ENCODE measurements at regions not wholly inside any gene's neighbourhood (a gene's known extent, or its start where the extent isn't known, plus 50 kb on each side); places are given as distances from the start of the nearest gene placed in this dataset.
"Not testable (repeated sequence)": the region's sequence is repeated elsewhere in the genome, so short reads cannot be mapped to it uniquely, and the experiment has no call there.

DNA sequence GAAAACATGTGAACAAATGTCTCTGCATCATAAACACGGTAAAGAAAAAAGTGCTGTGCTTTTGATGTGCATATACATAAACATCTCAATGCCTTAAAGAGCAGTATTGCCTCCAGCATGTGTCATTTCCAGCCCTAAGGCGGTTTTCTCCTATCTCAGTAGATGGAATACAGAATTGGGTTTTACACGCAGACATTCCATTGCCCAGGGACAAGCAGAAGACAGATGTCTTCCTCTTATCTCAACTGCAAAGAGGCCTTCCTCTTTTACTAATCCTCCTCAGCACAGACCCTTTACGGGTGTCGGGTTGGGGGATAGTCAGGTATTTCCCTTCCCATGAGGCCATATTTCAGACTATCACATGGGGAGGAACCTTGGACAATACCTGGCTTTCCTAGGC is 499.2 kb downstream of the KCNT2 start:
- H3K27me3 Mint-ChIP-seq; H3K4me3 Mint-ChIP-seq; H3K4me1 Mint-ChIP-seq; H3K36me3 ChIP-seq (ENCODE audit: control insufficient read depth, insufficient read depth, low read length); DNase-seq; H3K27ac ChIP-seq (ENCODE audit: insufficient read depth, low read length, poor library complexity, severe bottlenecking); H3K4me1 ChIP-seq (ENCODE audit: control insufficient read depth, insufficient read depth, low read length, poor library complexity, severe bottlenecking); H3K4me3 ChIP-seq (ENCODE audit: low read depth, low read length); H3K27me3 ChIP-seq (ENCODE audit: control insufficient read depth, insufficient read depth, low read length); ATAC-seq (ENCODE audit: low read depth in 2 of 2); H3K36me3 Mint-ChIP-seq; H3K27ac Mint-ChIP-seq; H3K9me3 ChIP-seq (ENCODE audit: control insufficient read depth in 2 of 2, low read length in 2 of 2): not testable (repeated sequence)
- H3K9me3 Mint-ChIP-seq, result peaks cover 3 to 18% (median 9%) of the 10 kb centered on the region in 7 donors

GRCh38 chr1:196105901-196106300 is 502.3 kb downstream of the KCNT2 start:
- Histone ChIP-seq H3K9me3 (ENCODE audit: control insufficient read depth in 2 of 2, low read length in 2 of 2) (no peaks in the 10 kb centered on the region), H3K27ac (ENCODE audit: insufficient read depth, low read length, poor library complexity, severe bottlenecking) (no peak overlapping the region), H3K27me3 (ENCODE audit: control insufficient read depth, insufficient read depth, low read length) (no peaks in the 10 kb centered on the region), H3K4me1 (ENCODE audit: control insufficient read depth, insufficient read depth, low read length, poor library complexity, severe bottlenecking) (no peaks in the 10 kb centered on the region), H3K36me3 (ENCODE audit: control insufficient read depth, insufficient read depth, low read length) (no peaks in the 10 kb centered on the region), H3K4me3 (ENCODE audit: low read depth, low read length) (no peak overlapping the region)
- DNase-seq, result no peak
- no peak for ATAC-seq (ENCODE audit: low read depth in 2 of 2)
- H3K27me3 Mint-ChIP-seq, result no peaks in the 10 kb centered on the region
- H3K27ac Mint-ChIP-seq, result no peak overlapping the region
- H3K4me1 Mint-ChIP-seq, result no peaks in the 10 kb centered on the region
- no peaks in the 10 kb centered on the region for H3K36me3 Mint-ChIP-seq
- peaks cover 7 to 29% (median 11%) of the 10 kb centered on the region in 7 donors for H3K9me3 Mint-ChIP-seq
- no peak overlapping the region for H3K4me3 Mint-ChIP-seq

- H3K9me3 Mint-ChIP-seq, result peaks cover 6 to 23% (median 10%) of the 10 kb centered on the region in 7 donors
- no peak overlapping the region for H3K27ac Mint-ChIP-seq
- H3K27me3 Mint-ChIP-seq, result no peaks in the 10 kb centered on the region
- H3K4me3 ChIP-seq (ENCODE audit: low read depth, low read length), result no peak overlapping the region
- no peaks in the 10 kb centered on the region for H3K4me1 ChIP-seq (ENCODE audit: control insufficient read depth, insufficient read depth, low read length, poor library complexity, severe bottlenecking)
- no peak overlapping the region for H3K27ac ChIP-seq (ENCODE audit: insufficient read depth, low read length, poor library complexity, severe bottlenecking)
- no peaks in the 10 kb centered on the region for H3K9me3 ChIP-seq (ENCODE audit: control insufficient read depth in 2 of 2, low read length in 2 of 2)
- no peak overlapping the region for H3K4me3 Mint-ChIP-seq
- ATAC-seq (ENCODE audit: low read depth in 2 of 2), result no peak
- H3K4me1 Mint-ChIP-seq, result no peaks in the 10 kb centered on the region
- H3K27me3 ChIP-seq (ENCODE audit: control insufficient read depth, insufficient read depth, low read length), result no peaks in the 10 kb centered on the region
- no peak for DNase-seq
- H3K36me3 Mint-ChIP-seq, result no peaks in the 10 kb centered on the region
- H3K36me3 ChIP-seq (ENCODE audit: control insufficient read depth, insufficient read depth, low read length), result no peaks in the 10 kb centered on the region
These were observed 505.4 kb downstream of the KCNT2 start for GRCh38 chr1:196102826-196103225.

GRCh38 chr1:196098000-196098399 is 510.2 kb downstream of the KCNT2 start:
- H3K4me3 ChIP-seq (ENCODE audit: low read depth, low read length), result no peak overlapping the region
- H3K27me3 ChIP-seq (ENCODE audit: control insufficient read depth, insufficient read depth, low read length), result no peaks in the 10 kb centered on the region
- no peak for ATAC-seq (ENCODE audit: low read depth in 2 of 2)
- Mint-ChIP-seq H3K9me3 (peaks cover 0 to 18% (median 8%) of the 10 kb centered on the region in 7 donors), H3K27me3 (no peaks in the 10 kb centered on the region), H3K4me1 (peaks cover 0 to 4% (median 2%) of the 10 kb centered on the region in 4 donors), H3K36me3 (no peaks in the 10 kb centered on the region), H3K27ac (no peak overlapping the region), H3K4me3 (no peak overlapping the region)
- H3K36me3 ChIP-seq (ENCODE audit: control insufficient read depth, insufficient read depth, low read length), result no peaks in the 10 kb centered on the region
- H3K4me1 ChIP-seq (ENCODE audit: control insufficient read depth, insufficient read depth, low read length, poor library complexity, severe bottlenecking), result no peaks in the 10 kb centered on the region
- no peak for DNase-seq
- H3K27ac ChIP-seq (ENCODE audit: insufficient read depth, low read length, poor library complexity, severe bottlenecking), result no peak overlapping the region
- no peaks in the 10 kb centered on the region for H3K9me3 ChIP-seq (ENCODE audit: control insufficient read depth in 2 of 2, low read length in 2 of 2)

- Histone ChIP-seq H3K9me3 (ENCODE audit: control insufficient read depth in 2 of 2, low read length in 2 of 2) (no peaks in the 10 kb centered on the region), H3K36me3 (ENCODE audit: control insufficient read depth, insufficient read depth, low read length) (no peaks in the 10 kb centered on the region), H3K27me3 (ENCODE audit: control insufficient read depth, insufficient read depth, low read length) (no peaks in the 10 kb centered on the region), H3K4me1 (ENCODE audit: control insufficient read depth, insufficient read depth, low read length, poor library complexity, severe bottlenecking) (no peaks in the 10 kb centered on the region), H3K27ac (ENCODE audit: insufficient read depth, low read length, poor library complexity, severe bottlenecking) (no peak overlapping the region), H3K4me3 (ENCODE audit: low read depth, low read length) (no peak overlapping the region)
- no peaks in the 10 kb centered on the region for H3K36me3 Mint-ChIP-seq
- no peak for DNase-seq
- ATAC-seq (ENCODE audit: low read depth in 2 of 2), result no peak
- H3K27me3 Mint-ChIP-seq, result no peaks in the 10 kb centered on the region
- H3K4me3 Mint-ChIP-seq, result no peak overlapping the region
- peaks cover 0 to 11% (median 1%) of the 10 kb centered on the region in 7 donors for H3K9me3 Mint-ChIP-seq
- no peak overlapping the region for H3K27ac Mint-ChIP-seq
- peaks cover 0 to 4% (median 2%) of the 10 kb centered on the region in 4 donors for H3K4me1 Mint-ChIP-seq
These were observed 513.4 kb downstream of the KCNT2 start for GRCh38 chr1:196094821-196095220.

DNA sequence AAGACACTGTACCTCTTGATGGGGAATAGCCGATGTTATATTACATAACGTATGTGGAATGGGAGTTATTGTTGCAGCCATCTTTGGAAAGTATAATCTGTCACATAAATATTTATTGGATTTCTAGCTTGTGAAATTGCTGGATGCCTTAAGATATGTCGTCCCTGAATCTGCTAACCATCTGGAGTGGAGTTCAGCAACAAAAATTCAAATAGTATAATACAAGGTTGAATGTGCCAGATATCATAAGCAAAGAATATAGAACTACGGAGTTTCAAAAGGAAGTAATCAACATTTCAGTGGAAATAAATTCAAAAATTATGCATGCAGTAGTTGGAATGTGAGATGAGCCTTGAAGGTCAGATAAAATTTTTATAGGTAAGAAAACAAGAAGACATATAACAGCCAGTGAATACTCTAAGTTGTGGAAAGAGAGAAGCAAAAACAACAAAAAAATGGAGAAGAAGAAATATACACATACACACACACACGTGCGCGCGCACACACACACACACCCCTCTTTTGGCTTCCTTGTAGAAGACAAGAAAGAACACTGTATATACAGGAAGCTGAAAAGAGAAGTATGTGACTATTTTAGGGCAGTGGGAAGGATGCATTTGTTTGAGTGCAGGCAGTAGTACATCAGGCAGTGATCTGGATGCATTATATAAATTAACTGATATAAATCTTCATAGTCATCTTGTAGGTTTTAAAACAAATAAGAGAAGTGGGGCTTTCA is 516.7 kb downstream of the KCNT2 start:
- Histone ChIP-seq H3K27me3 (ENCODE audit: control insufficient read depth, insufficient read depth, low read length) (no peaks in the 10 kb centered on the region), H3K9me3 (ENCODE audit: control insufficient read depth in 2 of 2, low read length in 2 of 2) (no peaks in the 10 kb centered on the region), H3K36me3 (ENCODE audit: control insufficient read depth, insufficient read depth, low read length) (no peaks in the 10 kb centered on the region), H3K27ac (ENCODE audit: insufficient read depth, low read length, poor library complexity, severe bottlenecking) (no peak overlapping the region), H3K4me1 (ENCODE audit: control insufficient read depth, insufficient read depth, low read length, poor library complexity, severe bottlenecking) (no peaks in the 10 kb centered on the region), H3K4me3 (ENCODE audit: low read depth, low read length) (no peak overlapping the region)
- H3K27me3 Mint-ChIP-seq, result no peaks in the 10 kb centered on the region
- H3K9me3 Mint-ChIP-seq, result peaks cover 0 to 5% (median 2%) of the 10 kb centered on the region in 7 donors
- no peak overlapping the region for H3K4me3 Mint-ChIP-seq
- DNase-seq (no peak), ATAC-seq (ENCODE audit: low read depth in 2 of 2) (no peak)
- no peak overlapping the region for H3K27ac Mint-ChIP-seq
- H3K36me3 Mint-ChIP-seq, result no peaks in the 10 kb centered on the region
- peaks cover 0 to 4% (median 2%) of the 10 kb centered on the region in 4 donors for H3K4me1 Mint-ChIP-seq

- Histone ChIP-seq H3K4me3 (ENCODE audit: low read depth, low read length) (no peak overlapping the region), H3K27me3 (ENCODE audit: control insufficient read depth, insufficient read depth, low read length) (no peaks in the 10 kb centered on the region), H3K9me3 (ENCODE audit: control insufficient read depth in 2 of 2, low read length in 2 of 2) (no peaks in the 10 kb centered on the region), H3K36me3 (ENCODE audit: control insufficient read depth, insufficient read depth, low read length) (no peaks in the 10 kb centered on the region), H3K27ac (ENCODE audit: insufficient read depth, low read length, poor library complexity, severe bottlenecking) (no peak overlapping the region), H3K4me1 (ENCODE audit: control insufficient read depth, insufficient read depth, low read length, poor library complexity, severe bottlenecking) (no peaks in the 10 kb centered on the region)
- Mint-ChIP-seq H3K27ac (no peak overlapping the region), H3K27me3 (no peaks in the 10 kb centered on the region), H3K9me3 (peaks cover 0 to 5% (median 2%) of the 10 kb centered on the region in 7 donors), H3K36me3 (no peaks in the 10 kb centered on the region), H3K4me1 (peaks cover 0 to 4% (median 0%) of the 10 kb centered on the region in 4 donors), H3K4me3 (no peak overlapping the region)
- DNase-seq (no peak), ATAC-seq (ENCODE audit: low read depth in 2 of 2) (no peak)
These were observed 518.0 kb downstream of the KCNT2 start for GRCh38 chr1:196090226-196090625.

DNA sequence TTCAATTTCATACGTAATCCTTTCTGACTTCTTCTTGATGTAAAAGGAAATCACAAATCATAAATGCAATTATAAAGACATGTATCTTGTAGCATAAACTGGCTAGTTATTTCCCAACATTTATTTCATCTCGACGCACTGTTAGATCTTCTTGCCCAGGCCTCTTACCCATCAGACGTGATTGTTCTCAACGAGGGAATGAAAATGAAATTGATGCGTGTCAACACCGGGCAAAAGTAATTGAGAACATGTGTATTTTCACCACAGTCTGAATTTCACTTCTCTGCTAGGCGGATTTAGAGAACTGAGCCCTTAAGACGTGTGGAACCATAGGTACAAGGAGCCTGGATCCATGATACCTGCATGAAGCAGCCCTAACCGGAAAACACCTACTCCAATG is 519.7 kb downstream of the KCNT2 start:
- no peak overlapping the region for H3K4me3 Mint-ChIP-seq
- no peaks in the 10 kb centered on the region for H3K4me1 Mint-ChIP-seq

More for the DNA sequence above, 519.7 kb downstream of the KCNT2 start:
- H3K27ac ChIP-seq (ENCODE audit: insufficient read depth, low read length, poor library complexity, severe bottlenecking), result no peak overlapping the region
- no peaks in the 10 kb centered on the region for H3K4me1 ChIP-seq (ENCODE audit: control insufficient read depth, insufficient read depth, low read length, poor library complexity, severe bottlenecking)
- Mint-ChIP-seq H3K36me3 (no peaks in the 10 kb centered on the region), H3K27ac (no peak overlapping the region), H3K27me3 (no peaks in the 10 kb centered on the region), H3K9me3 (peaks cover 0 to 5% (median 2%) of the 10 kb centered on the region in 7 donors)
- H3K9me3 ChIP-seq (ENCODE audit: control insufficient read depth in 2 of 2, low read length in 2 of 2), result no peaks in the 10 kb centered on the region
- no peak for ATAC-seq (ENCODE audit: low read depth in 2 of 2)
- no peak for DNase-seq
- no peak overlapping the region for H3K4me3 ChIP-seq (ENCODE audit: low read depth, low read length)
- no peaks in the 10 kb centered on the region for H3K36me3 ChIP-seq (ENCODE audit: control insufficient read depth, insufficient read depth, low read length)
- no peaks in the 10 kb centered on the region for H3K27me3 ChIP-seq (ENCODE audit: control insufficient read depth, insufficient read depth, low read length)

All from CD4-positive, CD25-positive, alpha-beta regulatory T cell (primary cell).